Naive thymus-derived CD4-positive, alpha-beta T cell (primary cell): ENCODE measurements at regions not wholly inside any gene's neighbourhood (a gene's known extent, or its start where the extent isn't known, plus 50 kb on each side); places are given as distances from the start of the nearest gene placed in this dataset.

ENCODE experiments used
- ATAC-seq: fragments of 150-1000 bp; cut with Tn5 transposase; 2 replicates; pipeline ENCODE4 v1.10.0; 2021; ENCODE audit warnings: mild to moderate bottlenecking, moderate library complexity
- CTCF ChIA-PET: fragments of 350-600 bp; sonication (Branson Sonifier 250); formaldehyde crosslinking; loops from one replicate; lab custom pipeline; 2021; ENCODE audit warnings: antibody characterized with exemption; lab: Charles Lee
- POLR2A ChIA-PET: fragments of 350-600 bp; sonication (Branson Sonifier 250); formaldehyde crosslinking; loops from one replicate; lab custom pipeline; 2021; ENCODE audit warnings: antibody characterized with exemption, inconsistent platforms; lab: Charles Lee
- DNase-seq, 9 donors: peaks; one replicate each; pipeline versions ENCODE4 v3.0.0 to v3.0.0-alpha.2; 2020 to 2022; ENCODE audit warnings: mixed read lengths in 1 of 9
- H3K27ac ChIP-seq: one replicate; pipeline ENCODE4 v1.7.0; 2013; ENCODE audit warnings: mild to moderate bottlenecking, low read depth, low read length, moderate library complexity
- H3K27me3 ChIP-seq, 2 donors: one replicate each; pipeline ENCODE4 v1.7.0; 2013; ENCODE audit warnings: low read length in 2 of 2, mild to moderate bottlenecking in 2 of 2, moderate library complexity in 2 of 2; ENCODE audit not compliant: control insufficient read depth in 2 of 2, insufficient read depth in 2 of 2
- H3K36me3 ChIP-seq, 3 experiments: 1 replicate in 2 of 3; 2 replicates in 1 of 3; pipeline ENCODE4 v1.7.0; 2013; ENCODE audit warnings: low read length in 3 of 3, mild to moderate bottlenecking in 3 of 3, moderate library complexity in 1 of 3; ENCODE audit not compliant: insufficient read depth in 3 of 3, control insufficient read depth in 2 of 3
- H3K4me1 ChIP-seq, 2 donors: one replicate each; pipeline ENCODE4 v1.7.0; 2013; ENCODE audit warnings: low read length in 2 of 2, mild to moderate bottlenecking in 2 of 2, moderate library complexity in 1 of 2; ENCODE audit not compliant: control insufficient read depth in 2 of 2, insufficient read depth in 2 of 2
- H3K4me3 ChIP-seq: 2 replicates; pipeline ENCODE4 v1.7.0; 2013; ENCODE audit warnings: mild to moderate bottlenecking, low read length
- H3K9me3 ChIP-seq, 3 experiments: 1 replicate in 2 of 3; 2 replicates in 1 of 3; pipeline ENCODE4 v1.7.0; 2013; ENCODE audit warnings: low read length in 3 of 3; ENCODE audit not compliant: control insufficient read depth in 2 of 3
- H3K27ac Mint-ChIP-seq, 9 donors: one replicate each; pipeline ENCODE4 v1.8.0; 2020 to 2022; ENCODE audit warnings: mixed read lengths in 9 of 9, mild to moderate bottlenecking in 8 of 9, moderate library complexity in 5 of 9, inconsistent platforms in 2 of 9
- H3K27me3 Mint-ChIP-seq, 5 donors: one replicate each; pipeline ENCODE4 v1.8.0; 2021 to 2022; ENCODE audit warnings: mixed read lengths in 5 of 5, mild to moderate bottlenecking in 1 of 5
- H3K36me3 Mint-ChIP-seq, 5 donors: one replicate each; pipeline ENCODE4 v1.8.0; 2020 to 2022; ENCODE audit warnings: mixed read lengths in 5 of 5, mild to moderate bottlenecking in 3 of 5, inconsistent platforms in 1 of 5
- H3K4me1 Mint-ChIP-seq, 7 donors: one replicate each; pipeline ENCODE4 v1.8.0; 2020 to 2022; ENCODE audit warnings: mixed read lengths in 7 of 7, mild to moderate bottlenecking in 3 of 7, inconsistent platforms in 1 of 7
- H3K4me3 Mint-ChIP-seq, 10 donors: one replicate each; pipeline ENCODE4 v1.8.0; 2020 to 2022; ENCODE audit warnings: mild to moderate bottlenecking in 10 of 10, mixed read lengths in 10 of 10, moderate library complexity in 6 of 10, inconsistent platforms in 2 of 10
- H3K9me3 Mint-ChIP-seq, 11 donors: one replicate each; pipeline ENCODE4 v1.8.0; 2020 to 2022; ENCODE audit warnings: mixed read lengths in 11 of 11, mild to moderate bottlenecking in 4 of 11, inconsistent platforms in 1 of 11, moderate library complexity in 1 of 11
- intact Hi-C, 2 donors: fragments of 100-400 bp; cut with micrococcal nuclease; formaldehyde crosslinking; loops; one replicate each; pipeline ENCODE4 v1.15.1; 2023

GRCh38 chr18:24731981-24732380 lies 271.5 kb downstream of the HRH4 start:
- ChIA-PET CTCF (no interaction called here), POLR2A (no interaction called here)
- Histone ChIP-seq H3K36me3 (no peaks in the 10 kb centered on the region), H3K4me3 (no peak overlapping the region), H3K27ac (no peak overlapping the region), H3K9me3 (no peaks in the 10 kb centered on the region), H3K4me1 (no peaks in the 10 kb centered on the region), H3K27me3 (no peaks in the 10 kb centered on the region)
- no peaks in the 10 kb centered on the region for H3K9me3 Mint-ChIP-seq
- H3K4me1 Mint-ChIP-seq, result peaks cover 0 to 3% (median 0%) of the 10 kb centered on the region in 7 donors
- no peak overlapping the region for H3K27ac Mint-ChIP-seq
- H3K36me3 Mint-ChIP-seq, result no peaks in the 10 kb centered on the region
- intact Hi-C loops, result no loop called here
- H3K27me3 Mint-ChIP-seq, result peaks cover 0 to 18% (median 15%) of the 10 kb centered on the region in 5 donors
- DNase-seq (no peak), ATAC-seq (no peak)
- no peak overlapping the region for H3K4me3 Mint-ChIP-seq

DNA sequence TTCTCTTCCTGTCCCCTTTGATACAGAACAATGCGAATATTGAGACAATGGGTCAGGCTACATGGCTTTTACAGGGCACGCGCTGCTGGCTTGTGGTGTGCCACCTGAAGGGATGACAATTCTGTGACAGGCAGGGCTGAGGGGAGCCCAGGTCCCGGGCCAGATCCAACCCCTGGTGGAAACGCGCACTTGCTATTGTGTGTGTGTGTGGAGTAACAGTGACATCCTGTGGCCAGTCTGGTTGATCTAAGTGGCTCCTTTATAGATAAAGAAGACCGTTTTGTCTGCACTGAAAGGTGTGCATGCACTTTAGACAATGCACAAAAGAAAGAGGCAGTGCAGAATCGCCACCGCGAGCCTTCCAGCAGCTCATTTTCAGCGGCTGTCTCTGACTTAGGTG lies 273.6 kb downstream of the HRH4 start:
- DNase-seq (no peak), ATAC-seq (no peak)
- Mint-ChIP-seq H3K27ac (no peak overlapping the region), H3K4me1 (no peaks in the 10 kb centered on the region), H3K36me3 (no peaks in the 10 kb centered on the region), H3K27me3 (peaks cover 0 to 11% (median 8%) of the 10 kb centered on the region in 5 donors), H3K9me3 (no peaks in the 10 kb centered on the region), H3K4me3 (no peak overlapping the region)
- Histone ChIP-seq H3K4me1 (no peaks in the 10 kb centered on the region), H3K27ac (no peak overlapping the region), H3K9me3 (no peaks in the 10 kb centered on the region), H3K36me3 (no peaks in the 10 kb centered on the region), H3K27me3 (no peaks in the 10 kb centered on the region), H3K4me3 (no peak overlapping the region)
- intact Hi-C loops, result no loop called here
- ChIA-PET POLR2A (no interaction called here), CTCF (no interaction called here)

- Histone ChIP-seq H3K4me3 (no peak overlapping the region), H3K36me3 (no peaks in the 10 kb centered on the region), H3K9me3 (no peaks in the 10 kb centered on the region), H3K27me3 (no peaks in the 10 kb centered on the region), H3K27ac (no peak overlapping the region), H3K4me1 (no peaks in the 10 kb centered on the region)
- Mint-ChIP-seq H3K27ac (no peak overlapping the region), H3K36me3 (no peaks in the 10 kb centered on the region), H3K4me1 (no peaks in the 10 kb centered on the region), H3K4me3 (no peak overlapping the region), H3K9me3 (no peaks in the 10 kb centered on the region), H3K27me3 (peaks cover 0 to 4% (median 0%) of the 10 kb centered on the region in 5 donors)
- no peak for ATAC-seq
- DNase-seq, result no peak
- ChIA-PET CTCF (no interaction called here), POLR2A (no interaction called here)
- intact Hi-C loops, result no loop called here
Measured at GRCh38 chr18:24735624-24736231, 275.3 kb downstream of the HRH4 start.

- no peaks in the 10 kb centered on the region for H3K4me1 ChIP-seq
- intact Hi-C loops, result no loop called here
- H3K9me3 ChIP-seq, result no peaks in the 10 kb centered on the region
- no peak overlapping the region for H3K4me3 Mint-ChIP-seq
- DNase-seq (no peak), ATAC-seq (no peak)
- ChIA-PET CTCF (no interaction called here), POLR2A (no interaction called here)
- H3K4me1 Mint-ChIP-seq, result no peaks in the 10 kb centered on the region
- no peaks in the 10 kb centered on the region for H3K36me3 ChIP-seq
- no peak overlapping the region for H3K27ac ChIP-seq
- H3K36me3 Mint-ChIP-seq, result no peaks in the 10 kb centered on the region
- no peaks in the 10 kb centered on the region for H3K9me3 Mint-ChIP-seq
- H3K4me3 ChIP-seq, result no peak overlapping the region
- no peak overlapping the region for H3K27ac Mint-ChIP-seq
- no peaks in the 10 kb centered on the region for H3K27me3 ChIP-seq
- H3K27me3 Mint-ChIP-seq, result peaks cover 0 to 4% (median 0%) of the 10 kb centered on the region in 5 donors
Measured at GRCh38 chr18:24736662-24737330, 276.4 kb downstream of the HRH4 start.

GRCh38 chr18:24740829-24741228 lies 280.4 kb downstream of the HRH4 start:
- POLR2A ChIA-PET, result no interaction called here
- no peak overlapping the region for H3K4me3 ChIP-seq
- no peaks in the 10 kb centered on the region for H3K27me3 ChIP-seq
- H3K27me3 Mint-ChIP-seq, result peaks cover 0 to 4% (median 0%) of the 10 kb centered on the region in 5 donors
- H3K36me3 Mint-ChIP-seq, result no peaks in the 10 kb centered on the region
- no peak overlapping the region for H3K4me3 Mint-ChIP-seq
- no peaks in the 10 kb centered on the region for H3K4me1 ChIP-seq
- DNase-seq (no peak), ATAC-seq (no peak)
- H3K36me3 ChIP-seq, result no peaks in the 10 kb centered on the region
- CTCF ChIA-PET, result no interaction called here
- no peaks in the 10 kb centered on the region for H3K9me3 Mint-ChIP-seq
- H3K27ac Mint-ChIP-seq, result no peak overlapping the region
- no peak overlapping the region for H3K27ac ChIP-seq
- H3K4me1 Mint-ChIP-seq, result no peaks in the 10 kb centered on the region
- H3K9me3 ChIP-seq, result no peaks in the 10 kb centered on the region
- intact Hi-C loops, result no loop called here

- POLR2A ChIA-PET, result no interaction called here
- Histone ChIP-seq H3K9me3 (no peaks in the 10 kb centered on the region), H3K27me3 (no peaks in the 10 kb centered on the region), H3K4me1 (no peaks in the 10 kb centered on the region), H3K4me3 (no peak overlapping the region), H3K27ac (no peak overlapping the region), H3K36me3 (no peaks in the 10 kb centered on the region)
- CTCF ChIA-PET, result no interaction called here
- no peaks in the 10 kb centered on the region for H3K4me1 Mint-ChIP-seq
- H3K27me3 Mint-ChIP-seq, result peaks cover 0 to 4% (median 0%) of the 10 kb centered on the region in 5 donors
- DNase-seq, result no peak
- H3K36me3 Mint-ChIP-seq, result no peaks in the 10 kb centered on the region
- ATAC-seq, result no peak
- H3K27ac Mint-ChIP-seq, result no peak overlapping the region
- no peaks in the 10 kb centered on the region for H3K9me3 Mint-ChIP-seq
- no peak overlapping the region for H3K4me3 Mint-ChIP-seq
- intact Hi-C loops, result no loop called here
Measured at GRCh38 chr18:24741321-24741720, 280.9 kb downstream of the HRH4 start.
